Activated CD8-positive, alpha-beta memory T cell treated with anti-CD3 and anti-CD28 coated beads for 4 hours (primary cell): ENCODE measurements at regions not wholly inside any gene's neighbourhood (a gene's known extent, or its start where the extent isn't known, plus 50 kb on each side); places are given as distances from the start of the nearest gene placed in this dataset.

Source experiments
- DNase-seq, 2 donors: peaks; one replicate each; pipeline ENCODE4 v3.0.0-alpha.2; 2020; ENCODE audit warnings: low read depth in 2 of 2

- DNase-seq: no peak
These were observed 55.5 kb downstream of the DRD1 start for GRCh38 chr5:175388531-175388930.

GRCh38 chr5:175387144-175387543 lies 56.8 kb downstream of the DRD1 start:
- DNase-seq: no peak

GRCh38 chr5:175386526-175386925 lies 57.5 kb downstream of the DRD1 start:
- DNase-seq: no peak

- DNase-seq: no peak
These were observed 58.2 kb downstream of the DRD1 start for GRCh38 chr5:175385691-175386362.

- DNase-seq: no peak
These were observed 59.0 kb downstream of the DRD1 start for GRCh38 chr5:175384724-175385552.

- no peak for DNase-seq
These were observed 60.6 kb downstream of the DRD1 start for GRCh38 chr5:175383350-175383749.

GRCh38 chr5:175382171-175382570 lies 61.8 kb downstream of the DRD1 start:
- DNase-seq: no peak

- DNase-seq: no peak
These were observed 62.9 kb downstream of the DRD1 start for GRCh38 chr5:175381130-175381529.

GRCh38 chr5:175380701-175381100 lies 63.3 kb downstream of the DRD1 start:
- no peak for DNase-seq

- DNase-seq: no peak
These were observed 64.1 kb downstream of the DRD1 start for GRCh38 chr5:175379867-175380266.

GRCh38 chr5:175378444-175379028 lies 65.4 kb downstream of the DRD1 start:
- no peak for DNase-seq

GRCh38 chr5:175377816-175378215 lies 66.2 kb downstream of the DRD1 start:
- no peak for DNase-seq

GRCh38 chr5:175374166-175374875 lies 69.7 kb downstream of the DRD1 start:
- DNase-seq: no peak

GRCh38 chr5:175365866-175366265 lies 78.1 kb downstream of the DRD1 start:
- no peak for DNase-seq

- DNase-seq: no peak
These were observed 80.7 kb downstream of the DRD1 start for GRCh38 chr5:175363300-175363699.

GRCh38 chr5:175357995-175358394 lies 86.0 kb downstream of the DRD1 start:
- DNase-seq: no peak

GRCh38 chr5:175356428-175356827 lies 87.6 kb downstream of the DRD1 start:
- DNase-seq: no peak

- no peak for DNase-seq
These were observed 89.0 kb downstream of the DRD1 start for GRCh38 chr5:175354964-175355363.

GRCh38 chr5:175353926-175354325 lies 90.1 kb downstream of the DRD1 start:
- no peak for DNase-seq

GRCh38 chr5:175351897-175352590 lies 91.9 kb downstream of the DRD1 start:
- no peak for DNase-seq

- no peak for DNase-seq
These were observed 92.9 kb downstream of the DRD1 start for GRCh38 chr5:175351126-175351525.

- no peak for DNase-seq
These were observed 96.1 kb downstream of the DRD1 start for GRCh38 chr5:175347931-175348330.
